Colonic mucosa (tissue), 4 donors: ENCODE measurements at regions not wholly inside any gene's neighbourhood (a gene's known extent, or its start where the extent isn't known, plus 50 kb on each side); places are given as distances from the start of the nearest gene placed in this dataset.

ENCODE experiments used
- DNase-seq: peaks from one replicate; pipeline ENCODE4 v3.0.0-alpha.2; 2020
- H3K27ac ChIP-seq: fragments of 200-600 bp; one replicate; pipeline ENCODE4 v1.8.0; 2021
- H3K27me3 ChIP-seq: fragments of 200-600 bp; one replicate; pipeline ENCODE4 v1.8.0; 2021
- H3K36me3 ChIP-seq: fragments of 200-600 bp; one replicate; pipeline ENCODE4 v1.8.0; 2021
- H3K4me1 ChIP-seq: fragments of 200-600 bp; one replicate; pipeline ENCODE4 v1.8.0; 2021; ENCODE audit warnings: mild to moderate bottlenecking
- H3K4me3 ChIP-seq: fragments of 200-600 bp; one replicate; pipeline ENCODE4 v1.8.0; 2021
- H3K9ac ChIP-seq, 2 donors: one replicate each; pipeline ENCODE4 v1.7.0; 2013; ENCODE audit warnings: control low read depth in 2 of 2, low read depth in 2 of 2, low read length in 2 of 2
- H3K9me3 ChIP-seq: fragments of 200-600 bp; one replicate; pipeline ENCODE4 v1.8.0; 2021
- CTCF ChIP-seq: fragments of 200-600 bp; IDR thresholded peaks from one replicate; pipeline ENCODE4 v1.8.0; 2022; ENCODE audit warnings: antibody characterized with exemption, mild to moderate bottlenecking
- intact Hi-C: fragments of 100-400 bp; cut with DNase I; formaldehyde crosslinking; loops from one replicate; pipeline ENCODE4 v1.14.1; 2022
- donor health status: healthy.
- donor health status: DM: no; HTN: no; CAD: no.
- donor health status: DM: no; HTN: no; CAD: no.

DNA sequence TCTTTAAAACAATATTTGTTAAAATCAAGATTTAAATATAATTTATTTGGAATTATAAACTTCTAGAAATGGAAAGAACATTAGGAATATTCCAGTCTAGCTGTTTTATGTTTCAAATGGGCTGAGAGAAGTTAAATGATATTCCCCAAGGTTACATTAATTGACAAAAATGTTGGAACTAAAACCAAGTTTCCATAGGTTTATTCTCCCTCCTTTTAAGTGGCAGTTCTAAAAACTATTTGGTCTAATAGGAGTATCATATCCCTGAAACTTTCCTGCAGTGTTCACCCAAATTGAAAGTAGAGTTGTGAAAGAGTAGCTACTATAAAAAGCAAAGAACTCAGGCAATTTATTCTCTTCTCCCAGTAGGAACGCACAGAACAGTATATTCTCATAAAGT lies 1185.5 kb downstream of the LRFN5 start:
- Histone ChIP-seq H3K9ac (no peak overlapping the region), H3K4me3 (no peak overlapping the region), H3K36me3 (no peaks in the 10 kb centered on the region), H3K9me3 (no peaks in the 10 kb centered on the region), H3K27me3 (no peaks in the 10 kb centered on the region), H3K27ac (no peak overlapping the region), H3K4me1 (no peaks in the 10 kb centered on the region)
- no peak for DNase-seq
- intact Hi-C loops: no loop called here
- TF ChIP-seq CTCF: no peak

- no peak for DNase-seq
- no peak overlapping the region for H3K4me3 ChIP-seq
- H3K9me3 ChIP-seq: no peaks in the 10 kb centered on the region
- H3K27me3 ChIP-seq: no peaks in the 10 kb centered on the region
- H3K36me3 ChIP-seq: no peaks in the 10 kb centered on the region
- no peaks in the 10 kb centered on the region for H3K4me1 ChIP-seq
- H3K9ac ChIP-seq: no peak overlapping the region
- no peak for TF ChIP-seq CTCF
- intact Hi-C loops: no loop called here
- H3K27ac ChIP-seq: no peak overlapping the region
These were observed 1176.1 kb downstream of the LRFN5 start for GRCh38 chr14:42782754-42783153.

GRCh38 chr14:42778984-42779383 lies 1172.3 kb downstream of the LRFN5 start:
- Histone ChIP-seq H3K27me3 (no peaks in the 10 kb centered on the region), H3K9ac (no peak overlapping the region), H3K36me3 (no peaks in the 10 kb centered on the region), H3K4me1 (no peaks in the 10 kb centered on the region), H3K4me3 (no peak overlapping the region), H3K27ac (no peak overlapping the region), H3K9me3 (no peaks in the 10 kb centered on the region)
- no peak for TF ChIP-seq CTCF
- no peak for DNase-seq
- intact Hi-C loops: no loop called here

DNA sequence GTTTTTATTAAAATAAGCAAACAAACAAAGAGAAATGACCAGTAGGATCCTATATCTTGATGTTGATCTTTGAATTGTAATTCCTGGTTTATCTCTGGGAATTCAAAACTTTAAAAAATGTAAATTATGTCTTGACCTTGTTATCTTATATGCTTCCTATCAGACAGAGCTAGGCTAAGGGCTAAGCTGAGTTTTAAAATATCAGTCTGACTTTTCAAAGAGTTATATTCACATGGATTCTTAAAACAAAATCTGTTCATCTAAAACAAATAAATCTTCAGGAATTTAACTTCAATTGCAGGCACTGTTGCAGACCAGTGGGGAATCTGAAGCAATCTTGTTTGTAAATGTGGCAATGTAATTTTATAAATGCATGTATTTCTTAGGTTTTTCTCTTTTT lies 1144.1 kb downstream of the LRFN5 start:
- Histone ChIP-seq H3K9ac (no peak overlapping the region), H3K36me3 (no peaks in the 10 kb centered on the region), H3K9me3 (no peaks in the 10 kb centered on the region), H3K27ac (no peak overlapping the region), H3K27me3 (no peaks in the 10 kb centered on the region), H3K4me3 (no peak overlapping the region), H3K4me1 (no peaks in the 10 kb centered on the region)
- no peak for TF ChIP-seq CTCF
- intact Hi-C loops: no loop called here
- no peak for DNase-seq

- H3K4me3 ChIP-seq: no peak overlapping the region
- TF ChIP-seq CTCF: no peak
- no peak overlapping the region for H3K27ac ChIP-seq
- DNase-seq: no peak
- no peak overlapping the region for H3K9ac ChIP-seq
- H3K36me3 ChIP-seq: no peaks in the 10 kb centered on the region
- intact Hi-C loops: no loop called here
- no peaks in the 10 kb centered on the region for H3K4me1 ChIP-seq
- H3K9me3 ChIP-seq: no peaks in the 10 kb centered on the region
- H3K27me3 ChIP-seq: no peaks in the 10 kb centered on the region
These were observed 1135.4 kb downstream of the LRFN5 start for GRCh38 chr14:42742084-42742483.

DNA sequence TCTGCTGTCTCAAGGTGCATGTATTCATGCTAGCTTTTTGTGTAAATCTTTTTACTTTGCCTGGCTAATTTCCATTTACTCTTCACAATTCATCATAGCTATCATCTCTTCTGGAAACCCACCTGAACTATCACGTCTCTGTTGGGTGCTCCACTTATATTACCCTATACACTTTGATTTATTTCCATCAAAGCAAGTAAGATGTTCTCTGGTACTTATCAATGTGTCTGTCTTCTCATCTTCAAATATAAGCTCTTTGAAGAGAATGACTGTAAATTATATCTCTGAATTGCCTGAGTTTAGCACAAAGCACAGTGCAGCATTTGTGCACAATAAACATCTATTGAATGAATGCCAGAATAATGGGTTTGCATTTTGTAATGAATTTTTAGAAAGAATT lies 1129.7 kb downstream of the LRFN5 start:
- H3K27ac ChIP-seq: no peak overlapping the region
- no peak for TF ChIP-seq CTCF
- no peak overlapping the region for H3K9ac ChIP-seq
- DNase-seq: no peak
- H3K4me1 ChIP-seq: no peaks in the 10 kb centered on the region
- no peaks in the 10 kb centered on the region for H3K36me3 ChIP-seq
- H3K9me3 ChIP-seq: no peaks in the 10 kb centered on the region
- H3K27me3 ChIP-seq: no peaks in the 10 kb centered on the region
- intact Hi-C loops: no loop called here
- H3K4me3 ChIP-seq: no peak overlapping the region
